K562 (cell line): ENCODE measurements at regions not wholly inside any gene's neighbourhood (a gene's known extent, or its start where the extent isn't known, plus 50 kb on each side); places are given as distances from the start of the nearest gene placed in this dataset.

Source experiments
- TF ChIP-seq, protein P1 (sequence below): fragments of 200-600 bp; sonication (generic); IDR thresholded peaks from one replicate; pipeline ENCODE4 v1.6.1; 2012; ENCODE audit warnings: mild to moderate bottlenecking, low read depth, low read length, inconsistent platforms

DNA sequence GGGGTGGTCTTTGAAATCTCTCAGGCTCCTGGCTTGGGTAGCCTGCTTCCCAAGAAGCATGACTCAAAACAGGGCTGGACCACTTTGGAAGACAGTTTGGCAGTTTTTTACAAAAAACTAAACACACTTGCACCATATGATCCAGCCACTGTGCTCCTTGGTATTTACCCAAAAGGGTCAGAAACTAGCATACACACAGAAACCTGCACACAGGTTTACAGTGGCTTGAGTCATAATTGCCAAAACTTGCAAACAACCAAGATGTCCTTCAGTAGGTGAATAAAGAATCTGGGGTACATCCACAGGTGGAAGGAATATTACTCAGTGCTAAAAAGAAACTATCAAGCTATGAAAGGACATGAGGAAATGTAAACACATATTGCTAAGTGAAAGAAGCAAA, 323.2 kb upstream of the CDH5 start (continued):
- TF ChIP-seq, protein P1, sequence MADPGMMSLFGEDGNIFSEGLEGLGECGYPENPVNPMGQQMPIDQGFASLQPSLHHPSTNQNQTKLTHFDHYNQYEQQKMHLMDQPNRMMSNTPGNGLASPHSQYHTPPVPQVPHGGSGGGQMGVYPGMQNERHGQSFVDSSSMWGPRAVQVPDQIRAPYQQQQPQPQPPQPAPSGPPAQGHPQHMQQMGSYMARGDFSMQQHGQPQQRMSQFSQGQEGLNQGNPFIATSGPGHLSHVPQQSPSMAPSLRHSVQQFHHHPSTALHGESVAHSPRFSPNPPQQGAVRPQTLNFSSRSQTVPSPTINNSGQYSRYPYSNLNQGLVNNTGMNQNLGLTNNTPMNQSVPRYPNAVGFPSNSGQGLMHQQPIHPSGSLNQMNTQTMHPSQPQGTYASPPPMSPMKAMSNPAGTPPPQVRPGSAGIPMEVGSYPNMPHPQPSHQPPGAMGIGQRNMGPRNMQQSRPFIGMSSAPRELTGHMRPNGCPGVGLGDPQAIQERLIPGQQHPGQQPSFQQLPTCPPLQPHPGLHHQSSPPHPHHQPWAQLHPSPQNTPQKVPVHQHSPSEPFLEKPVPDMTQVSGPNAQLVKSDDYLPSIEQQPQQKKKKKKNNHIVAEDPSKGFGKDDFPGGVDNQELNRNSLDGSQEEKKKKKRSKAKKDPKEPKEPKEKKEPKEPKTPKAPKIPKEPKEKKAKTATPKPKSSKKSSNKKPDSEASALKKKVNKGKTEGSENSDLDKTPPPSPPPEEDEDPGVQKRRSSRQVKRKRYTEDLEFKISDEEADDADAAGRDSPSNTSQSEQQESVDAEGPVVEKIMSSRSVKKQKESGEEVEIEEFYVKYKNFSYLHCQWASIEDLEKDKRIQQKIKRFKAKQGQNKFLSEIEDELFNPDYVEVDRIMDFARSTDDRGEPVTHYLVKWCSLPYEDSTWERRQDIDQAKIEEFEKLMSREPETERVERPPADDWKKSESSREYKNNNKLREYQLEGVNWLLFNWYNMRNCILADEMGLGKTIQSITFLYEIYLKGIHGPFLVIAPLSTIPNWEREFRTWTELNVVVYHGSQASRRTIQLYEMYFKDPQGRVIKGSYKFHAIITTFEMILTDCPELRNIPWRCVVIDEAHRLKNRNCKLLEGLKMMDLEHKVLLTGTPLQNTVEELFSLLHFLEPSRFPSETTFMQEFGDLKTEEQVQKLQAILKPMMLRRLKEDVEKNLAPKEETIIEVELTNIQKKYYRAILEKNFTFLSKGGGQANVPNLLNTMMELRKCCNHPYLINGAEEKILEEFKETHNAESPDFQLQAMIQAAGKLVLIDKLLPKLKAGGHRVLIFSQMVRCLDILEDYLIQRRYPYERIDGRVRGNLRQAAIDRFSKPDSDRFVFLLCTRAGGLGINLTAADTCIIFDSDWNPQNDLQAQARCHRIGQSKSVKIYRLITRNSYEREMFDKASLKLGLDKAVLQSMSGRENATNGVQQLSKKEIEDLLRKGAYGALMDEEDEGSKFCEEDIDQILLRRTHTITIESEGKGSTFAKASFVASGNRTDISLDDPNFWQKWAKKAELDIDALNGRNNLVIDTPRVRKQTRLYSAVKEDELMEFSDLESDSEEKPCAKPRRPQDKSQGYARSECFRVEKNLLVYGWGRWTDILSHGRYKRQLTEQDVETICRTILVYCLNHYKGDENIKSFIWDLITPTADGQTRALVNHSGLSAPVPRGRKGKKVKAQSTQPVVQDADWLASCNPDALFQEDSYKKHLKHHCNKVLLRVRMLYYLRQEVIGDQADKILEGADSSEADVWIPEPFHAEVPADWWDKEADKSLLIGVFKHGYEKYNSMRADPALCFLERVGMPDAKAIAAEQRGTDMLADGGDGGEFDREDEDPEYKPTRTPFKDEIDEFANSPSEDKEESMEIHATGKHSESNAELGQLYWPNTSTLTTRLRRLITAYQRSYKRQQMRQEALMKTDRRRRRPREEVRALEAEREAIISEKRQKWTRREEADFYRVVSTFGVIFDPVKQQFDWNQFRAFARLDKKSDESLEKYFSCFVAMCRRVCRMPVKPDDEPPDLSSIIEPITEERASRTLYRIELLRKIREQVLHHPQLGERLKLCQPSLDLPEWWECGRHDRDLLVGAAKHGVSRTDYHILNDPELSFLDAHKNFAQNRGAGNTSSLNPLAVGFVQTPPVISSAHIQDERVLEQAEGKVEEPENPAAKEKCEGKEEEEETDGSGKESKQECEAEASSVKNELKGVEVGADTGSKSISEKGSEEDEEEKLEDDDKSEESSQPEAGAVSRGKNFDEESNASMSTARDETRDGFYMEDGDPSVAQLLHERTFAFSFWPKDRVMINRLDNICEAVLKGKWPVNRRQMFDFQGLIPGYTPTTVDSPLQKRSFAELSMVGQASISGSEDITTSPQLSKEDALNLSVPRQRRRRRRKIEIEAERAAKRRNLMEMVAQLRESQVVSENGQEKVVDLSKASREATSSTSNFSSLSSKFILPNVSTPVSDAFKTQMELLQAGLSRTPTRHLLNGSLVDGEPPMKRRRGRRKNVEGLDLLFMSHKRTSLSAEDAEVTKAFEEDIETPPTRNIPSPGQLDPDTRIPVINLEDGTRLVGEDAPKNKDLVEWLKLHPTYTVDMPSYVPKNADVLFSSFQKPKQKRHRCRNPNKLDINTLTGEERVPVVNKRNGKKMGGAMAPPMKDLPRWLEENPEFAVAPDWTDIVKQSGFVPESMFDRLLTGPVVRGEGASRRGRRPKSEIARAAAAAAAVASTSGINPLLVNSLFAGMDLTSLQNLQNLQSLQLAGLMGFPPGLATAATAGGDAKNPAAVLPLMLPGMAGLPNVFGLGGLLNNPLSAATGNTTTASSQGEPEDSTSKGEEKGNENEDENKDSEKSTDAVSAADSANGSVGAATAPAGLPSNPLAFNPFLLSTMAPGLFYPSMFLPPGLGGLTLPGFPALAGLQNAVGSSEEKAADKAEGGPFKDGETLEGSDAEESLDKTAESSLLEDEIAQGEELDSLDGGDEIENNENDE = no peak
